ENCODE measurements at regions not wholly inside any gene's neighbourhood (a gene's known extent, or its start where the extent isn't known, plus 50 kb on each side); places are given as distances from the start of the nearest gene placed in this dataset.
"Not testable (repeated sequence)": the region's sequence is repeated elsewhere in the genome, so short reads cannot be mapped to it uniquely, and the experiment has no call there.

GRCh38 chr5:70778240-70778639, 122.2 kb upstream of the SERF1A start:
- CTCF ChIA-PET; H3K4me1 Mint-ChIP-seq (ENCODE audit: low read depth); H3K4me3 Mint-ChIP-seq; intact Hi-C loops (cut with micrococcal nuclease); H3K9me3 Mint-ChIP-seq; H3K27me3 Mint-ChIP-seq (ENCODE audit: low read depth); H3K27ac Mint-ChIP-seq; H3K36me3 Mint-ChIP-seq (ENCODE audit: low read depth): not testable (repeated sequence)
- DNase-seq = peak; percentile 6

All from activated naive CD4-positive, alpha-beta T cell treated with anti-CD3 and anti-CD28 coated beads for 36 hours (primary cell).